GM19351 (cell line): ENCODE measurements at regions not wholly inside any gene's neighbourhood (a gene's known extent, or its start where the extent isn't known, plus 50 kb on each side); places are given as distances from the start of the nearest gene placed in this dataset.

Experiments
- ATAC-seq: cut with Tn5 transposase; IDR thresholded peaks from one replicate; pipeline ENCODE4 v1.9.1; 2021; ENCODE audit warnings: mild to moderate bottlenecking, moderate library complexity; ENCODE audit not compliant: unreplicated experiment

- ATAC-seq, result no peak
Observed at GRCh38 chr18:55064073-55064472, 104.8 kb upstream of the CCDC68 start.

- ATAC-seq, result no peak
Observed at GRCh38 chr18:55054021-55054990, 95.0 kb upstream of the CCDC68 start.

GRCh38 chr18:55048892-55049291 lies 89.6 kb upstream of the CCDC68 start:
- ATAC-seq, result no peak

GRCh38 chr18:55047546-55047945 lies 88.3 kb upstream of the CCDC68 start:
- ATAC-seq, result no peak

GRCh38 chr18:55041366-55041765 lies 82.1 kb upstream of the CCDC68 start:
- no peak for ATAC-seq

- no peak for ATAC-seq
Observed at GRCh38 chr18:55038162-55038561, 78.9 kb upstream of the CCDC68 start.

- no peak for ATAC-seq
Observed at GRCh38 chr18:55034742-55035141, 75.5 kb upstream of the CCDC68 start.

- ATAC-seq, result no peak
Observed at GRCh38 chr18:55031979-55032378, 72.7 kb upstream of the CCDC68 start.

- no peak for ATAC-seq
Observed at GRCh38 chr18:55031576-55031975, 72.3 kb upstream of the CCDC68 start.

- no peak for ATAC-seq
Observed at GRCh38 chr18:55031164-55031563, 71.9 kb upstream of the CCDC68 start.

GRCh38 chr18:55024564-55024963 lies 65.3 kb upstream of the CCDC68 start:
- no peak for ATAC-seq

GRCh38 chr18:55018602-55019001 lies 59.3 kb upstream of the CCDC68 start:
- ATAC-seq, result no peak

GRCh38 chr18:55014095-55014494 lies 54.8 kb upstream of the CCDC68 start:
- ATAC-seq, result peak; percentile 80

GRCh38 chr18:55013685-55014084 lies 54.4 kb upstream of the CCDC68 start:
- ATAC-seq, result peak; percentile 32

GRCh38 chr18:55013086-55013485 lies 53.8 kb upstream of the CCDC68 start:
- no peak for ATAC-seq

GRCh38 chr18:55012008-55012407 lies 52.7 kb upstream of the CCDC68 start:
- no peak for ATAC-seq
